ENCODE measurements at regions not wholly inside any gene's neighbourhood (a gene's known extent, or its start where the extent isn't known, plus 50 kb on each side); places are given as distances from the start of the nearest gene placed in this dataset.

GRCh38 chrX:129077424-129078170 lies 445.7 kb downstream of the SMARCA1 start:
- no peak for DNase-seq (ENCODE audit: low read depth in 3 of 3)

- DNase-seq (ENCODE audit: low read depth in 3 of 3): no peak
Measured at GRCh38 chrX:129071390-129071789, 451.9 kb downstream of the SMARCA1 start.

GRCh38 chrX:129065895-129066294 lies 457.4 kb downstream of the SMARCA1 start:
- no peak for DNase-seq (ENCODE audit: low read depth in 3 of 3)

- no peak for DNase-seq (ENCODE audit: low read depth in 3 of 3)
Measured at GRCh38 chrX:129058405-129058804, 464.9 kb downstream of the SMARCA1 start.

- DNase-seq (ENCODE audit: low read depth in 3 of 3): no peak
Measured at GRCh38 chrX:129043138-129043537, 480.2 kb downstream of the SMARCA1 start.

- DNase-seq (ENCODE audit: low read depth in 3 of 3): no peak
Measured at GRCh38 chrX:129041319-129041718, 482.0 kb downstream of the SMARCA1 start.

GRCh38 chrX:129040124-129040523 lies 483.2 kb downstream of the SMARCA1 start:
- no peak for DNase-seq (ENCODE audit: low read depth in 3 of 3)

GRCh38 chrX:129039176-129039575 lies 484.1 kb downstream of the SMARCA1 start:
- DNase-seq (ENCODE audit: low read depth in 3 of 3): no peak

GRCh38 chrX:129037389-129037788 lies 485.9 kb downstream of the SMARCA1 start:
- no peak for DNase-seq (ENCODE audit: low read depth in 3 of 3)

GRCh38 chrX:129035180-129035579 lies 488.1 kb downstream of the SMARCA1 start:
- no peak for DNase-seq (ENCODE audit: low read depth in 3 of 3)

GRCh38 chrX:129034196-129034595 lies 489.1 kb downstream of the SMARCA1 start:
- DNase-seq (ENCODE audit: low read depth in 3 of 3): no peak

- DNase-seq (ENCODE audit: low read depth in 3 of 3): no peak
Measured at GRCh38 chrX:129026202-129026601, 497.1 kb downstream of the SMARCA1 start.

- DNase-seq (ENCODE audit: low read depth in 3 of 3): no peak
Measured at GRCh38 chrX:129025376-129025775, 497.9 kb downstream of the SMARCA1 start.

GRCh38 chrX:129019412-129019811 lies 503.9 kb downstream of the SMARCA1 start:
- no peak for DNase-seq (ENCODE audit: low read depth in 3 of 3)

GRCh38 chrX:129015381-129015780 lies 507.9 kb downstream of the SMARCA1 start:
- no peak for DNase-seq (ENCODE audit: low read depth in 3 of 3)

- DNase-seq (ENCODE audit: low read depth in 3 of 3): no peak
Measured at GRCh38 chrX:129013574-129013973, 509.7 kb downstream of the SMARCA1 start.

- DNase-seq (ENCODE audit: low read depth in 3 of 3): no peak
Measured at GRCh38 chrX:129007631-129008030, 515.7 kb downstream of the SMARCA1 start.

GRCh38 chrX:129006491-129006890 lies 516.8 kb downstream of the SMARCA1 start:
- no peak for DNase-seq (ENCODE audit: low read depth in 3 of 3)

GRCh38 chrX:129000797-129001196 lies 522.5 kb downstream of the SMARCA1 start:
- no peak for DNase-seq (ENCODE audit: low read depth in 3 of 3)

GRCh38 chrX:129000018-129000417 lies 523.3 kb downstream of the SMARCA1 start:
- DNase-seq (ENCODE audit: low read depth in 3 of 3): no peak

GRCh38 chrX:128992107-128992971 lies 531.0 kb downstream of the SMARCA1 start:
- DNase-seq (ENCODE audit: low read depth in 3 of 3): no peak

GRCh38 chrX:128975745-128976144 lies 547.5 kb downstream of the SMARCA1 start:
- DNase-seq (ENCODE audit: low read depth in 3 of 3): peak in 1 of 3 donors; percentile 2

GRCh38 chrX:128973033-128973432 lies 550.3 kb downstream of the SMARCA1 start:
- DNase-seq (ENCODE audit: low read depth in 3 of 3): no peak

Data from stimulated activated CD4-positive, alpha-beta T cell treated with anti-CD3 and anti-CD28 coated beads, TNF-alpha, amount 100 ng/mL, for 48 hours (primary cell).